IPS DF 6.9 (cell line): ENCODE measurements at regions not wholly inside any gene's neighbourhood (a gene's known extent, or its start where the extent isn't known, plus 50 kb on each side); places are given as distances from the start of the nearest gene placed in this dataset.
A peak's percentile ranks its signal among the peaks of the same experiment; 100 is the strongest.

ENCODE experiments used
- DNase-seq: peaks from one replicate; pipeline ENCODE4 v3.0.0-alpha.2; 2013; ENCODE audit warnings: low read depth, low spot score
- H3K27ac ChIP-seq: one replicate; pipeline ENCODE4 v1.5.1; 2013; ENCODE audit warnings: low read length, control low read depth
- H3K27me3 ChIP-seq: 2 replicates; pipeline ENCODE4 v1.6.1; 2013; ENCODE audit warnings: mild to moderate bottlenecking, low read length; ENCODE audit not compliant: control insufficient read depth, insufficient read depth
- H3K36me3 ChIP-seq: 2 replicates; pipeline ENCODE4 v1.6.1; 2013; ENCODE audit warnings: low read length; ENCODE audit not compliant: control insufficient read depth, insufficient read depth
- H3K4me1 ChIP-seq: 2 replicates; pipeline ENCODE4 v1.6.1; 2013; ENCODE audit warnings: low read length; ENCODE audit not compliant: control insufficient read depth, insufficient read depth
- H3K4me3 ChIP-seq: 2 replicates; pipeline ENCODE4 v1.5.1; 2013; ENCODE audit warnings: mild to moderate bottlenecking, low read length
- H3K9me3 ChIP-seq: 2 replicates; pipeline ENCODE4 v1.6.1; 2013; ENCODE audit warnings: low read length, inconsistent platforms; ENCODE audit not compliant: control insufficient read depth, insufficient read depth
- WGBS: extraction: QIAGEN DNeasy Blood & Tissue Kit; methylation state at CpG from one replicate; pipeline ENCODE4 v1.1.7; 2013; ENCODE audit warnings: mixed read lengths, missing lambda C conversion rate; ENCODE audit not compliant: insufficient read length, insufficient coverage; 5-methylcytosine and 5-hydroxymethylcytosine counted together

- no peak overlapping the region for H3K4me3 ChIP-seq
- H3K27ac ChIP-seq: no peak overlapping the region
- H3K9me3 ChIP-seq: no peaks in the 10 kb centered on the region
- H3K27me3 ChIP-seq: no peaks in the 10 kb centered on the region
- peak; percentile 37 for DNase-seq
- no peaks in the 10 kb centered on the region; the same call in 1 of the 2 replicates for H3K4me1 ChIP-seq
- H3K36me3 ChIP-seq: no peaks in the 10 kb centered on the region
- no CpG with 5 or more reads among the region's 9 CpGs for WGBS
These were observed 120.1 kb upstream of the HDDC2 start for GRCh38 chr6:125421836-125422235.

DNA sequence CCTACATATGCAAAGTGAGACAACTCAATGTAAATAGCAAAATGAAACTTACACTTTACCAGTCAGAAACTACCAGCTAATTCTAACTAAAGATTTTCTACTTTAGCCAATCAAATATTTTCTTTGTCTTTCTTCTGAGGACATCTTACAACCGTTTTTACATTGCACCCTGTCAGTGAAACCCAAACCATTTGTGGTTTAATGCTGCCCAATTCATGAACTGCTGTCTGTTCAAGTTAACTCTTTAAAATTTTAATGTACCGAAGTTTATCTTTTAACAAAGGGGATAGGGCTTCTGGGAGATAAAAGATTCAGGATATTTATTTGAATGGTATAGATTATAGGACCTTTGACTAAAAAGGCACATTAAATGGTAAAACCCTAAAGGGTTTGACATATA, 121.3 kb upstream of the HDDC2 start:
- Histone ChIP-seq H3K27me3 (no peaks in the 10 kb centered on the region), H3K36me3 (no peaks in the 10 kb centered on the region), H3K9me3 (no peaks in the 10 kb centered on the region), H3K4me1 (no peaks in the 10 kb centered on the region; the same call in 1 of the 2 replicates), H3K27ac (no peak overlapping the region), H3K4me3 (no peak overlapping the region)
- DNase-seq: no peak
- WGBS: no CpG with 5 or more reads among the region's 2 CpGs

- no peaks in the 10 kb centered on the region for H3K9me3 ChIP-seq
- no peak for DNase-seq
- H3K36me3 ChIP-seq: no peaks in the 10 kb centered on the region
- no peaks in the 10 kb centered on the region for H3K27me3 ChIP-seq
- peaks cover 4% of the 10 kb centered on the region; the same call in 1 of the 2 replicates for H3K4me1 ChIP-seq
- no peak overlapping the region for H3K4me3 ChIP-seq
- H3K27ac ChIP-seq: no peak overlapping the region
These were observed 130.2 kb upstream of the HDDC2 start for GRCh38 chr6:125431971-125432370.

- no peak for DNase-seq
- WGBS: no CpG with 5 or more reads among the region's 5 CpGs
These were observed 131.2 kb upstream of the HDDC2 start for GRCh38 chr6:125432963-125433362.

DNA sequence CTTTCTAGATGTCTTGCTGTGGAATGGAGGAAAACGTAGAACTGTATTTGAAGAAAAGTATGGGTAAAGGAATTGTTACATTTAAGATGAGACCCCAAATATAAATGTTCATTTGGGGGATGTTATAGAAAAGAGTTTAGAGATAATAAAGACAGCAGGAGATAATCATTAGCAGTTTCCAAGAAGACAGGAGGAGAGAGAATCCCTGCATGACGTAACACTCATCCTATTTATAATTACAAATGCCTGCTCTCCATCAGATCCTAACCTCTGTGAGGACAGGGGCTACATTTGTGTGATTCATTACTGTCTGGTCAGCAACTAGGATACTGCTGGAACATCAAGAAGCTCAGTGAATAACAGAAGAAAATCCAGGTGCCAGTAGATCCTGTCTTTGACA, 133.0 kb upstream of the HDDC2 start:
- Histone ChIP-seq H3K27me3 (no peaks in the 10 kb centered on the region), H3K4me3 (no peak overlapping the region), H3K4me1 (peaks cover 4% of the 10 kb centered on the region; the same call in 1 of the 2 replicates), H3K27ac (no peak overlapping the region), H3K9me3 (no peaks in the 10 kb centered on the region), H3K36me3 (no peaks in the 10 kb centered on the region)
- DNase-seq: no peak
- no CpG with 5 or more reads among the region's 2 CpGs for WGBS

More at GRCh38 chr6:125432963-125433362, 131.2 kb upstream of the HDDC2 start:
- H3K9me3 ChIP-seq: no peaks in the 10 kb centered on the region
- peaks cover 4% of the 10 kb centered on the region; the same call in 1 of the 2 replicates for H3K4me1 ChIP-seq
- no peaks in the 10 kb centered on the region for H3K36me3 ChIP-seq
- H3K4me3 ChIP-seq: no peak overlapping the region
- no peaks in the 10 kb centered on the region for H3K27me3 ChIP-seq
- H3K27ac ChIP-seq: no peak overlapping the region

GRCh38 chr6:125439512-125439911, 137.7 kb upstream of the HDDC2 start:
- no peak for DNase-seq
- H3K9me3 ChIP-seq: no peaks in the 10 kb centered on the region
- H3K4me3 ChIP-seq: no peak overlapping the region
- no peaks in the 10 kb centered on the region for H3K36me3 ChIP-seq
- no CpG with 5 or more reads among the region's 1 CpG for WGBS
- H3K27me3 ChIP-seq: no peaks in the 10 kb centered on the region
- no peak overlapping the region for H3K27ac ChIP-seq
- no peaks in the 10 kb centered on the region for H3K4me1 ChIP-seq

- Histone ChIP-seq H3K4me1 (peaks cover 2% of the 10 kb centered on the region; the same call in 1 of the 2 replicates), H3K36me3 (no peaks in the 10 kb centered on the region), H3K4me3 (no peak overlapping the region), H3K27me3 (no peaks in the 10 kb centered on the region), H3K9me3 (no peaks in the 10 kb centered on the region), H3K27ac (no peak overlapping the region)
- no CpG with 5 or more reads among the region's 16 CpGs for WGBS
- DNase-seq: no peak
These were observed 142.5 kb upstream of the HDDC2 start for GRCh38 chr6:125444006-125444923.

GRCh38 chr6:125445054-125445453, 143.3 kb upstream of the HDDC2 start:
- DNase-seq: no peak
- no peak overlapping the region for H3K27ac ChIP-seq
- no peaks in the 10 kb centered on the region for H3K9me3 ChIP-seq
- WGBS: no CpG with 5 or more reads among the region's 8 CpGs
- no peak overlapping the region for H3K4me3 ChIP-seq
- no peaks in the 10 kb centered on the region for H3K27me3 ChIP-seq
- peaks cover 2% of the 10 kb centered on the region; the same call in 1 of the 2 replicates for H3K4me1 ChIP-seq
- no peaks in the 10 kb centered on the region for H3K36me3 ChIP-seq

DNA sequence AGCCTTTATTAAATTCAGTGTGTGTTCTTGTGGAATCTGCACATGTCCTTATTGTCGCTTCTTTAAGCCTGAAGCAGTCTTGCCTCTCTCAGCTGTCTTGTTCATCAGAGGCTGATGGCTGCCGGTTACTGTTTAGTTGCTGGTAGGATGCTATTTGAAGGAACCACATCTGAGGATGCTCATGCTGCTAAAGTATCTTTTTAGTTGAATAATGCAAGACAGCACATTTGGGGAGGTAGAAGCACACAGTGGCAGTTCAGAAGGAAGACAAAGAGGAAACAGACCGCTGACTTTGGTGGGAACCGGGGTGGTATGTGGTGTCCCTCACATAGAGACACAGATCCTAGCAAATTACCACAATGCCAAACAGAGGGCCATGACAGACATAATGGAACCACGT, 144.2 kb upstream of the HDDC2 start:
- Histone ChIP-seq H3K36me3 (no peaks in the 10 kb centered on the region), H3K27ac (no peak overlapping the region), H3K4me3 (no peak overlapping the region), H3K9me3 (no peaks in the 10 kb centered on the region), H3K27me3 (no peaks in the 10 kb centered on the region), H3K4me1 (peaks cover 2% of the 10 kb centered on the region; the same call in 1 of the 2 replicates)
- WGBS: no CpG with 5 or more reads among the region's 5 CpGs
- DNase-seq: no peak

DNA sequence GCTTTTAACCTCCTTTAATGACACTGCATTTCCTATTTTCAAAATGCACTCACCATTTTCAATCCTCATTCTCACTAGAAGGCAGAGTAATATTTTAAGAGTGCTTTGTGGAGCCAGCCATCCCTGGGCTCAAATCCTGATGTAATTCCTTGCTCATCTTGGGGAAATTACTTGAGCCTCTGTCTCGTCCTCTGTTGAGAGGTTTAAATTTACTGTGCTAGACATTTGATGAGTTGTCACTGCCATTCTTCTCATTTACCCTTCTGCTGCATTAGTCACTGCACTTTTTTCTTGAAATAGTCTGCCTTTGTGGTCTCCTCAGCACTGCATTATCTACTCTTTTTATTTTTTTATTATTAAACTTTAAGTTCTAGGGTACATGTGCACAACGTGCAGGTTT, 150.0 kb upstream of the HDDC2 start:
- Histone ChIP-seq H3K36me3 (no peaks in the 10 kb centered on the region), H3K27ac (no peak overlapping the region), H3K27me3 (no peaks in the 10 kb centered on the region), H3K4me3 (no peak overlapping the region), H3K9me3 (peaks cover 1% of the 10 kb centered on the region; the same call in 1 of the 2 replicates), H3K4me1 (no peaks in the 10 kb centered on the region)
- DNase-seq: no peak
- WGBS: no CpG with 5 or more reads among the region's 2 CpGs
